Aorta (tissue), 5 donors: ENCODE measurements at regions not wholly inside any gene's neighbourhood (a gene's known extent, or its start where the extent isn't known, plus 50 kb on each side); places are given as distances from the start of the nearest gene placed in this dataset.

ENCODE experiments used
- ATAC-seq: fragments of 200-7000 bp; cut with Tn5 transposase; one replicate; pipeline ENCODE4 v1.9.1; 2022; ENCODE audit warnings: moderate library complexity; ENCODE audit not compliant: low FRiP score
- DNase-seq, 2 donors: peaks; one replicate each; pipeline ENCODE4 v3.0.0-alpha.2; 2020
- H3K27ac ChIP-seq, 2 donors: one replicate each; pipeline ENCODE4 v1.5.1; 2013; ENCODE audit warnings: low read length in 2 of 2, mild to moderate bottlenecking in 2 of 2, moderate library complexity in 2 of 2, control low read depth in 1 of 2, inconsistent platforms in 1 of 2, low read depth in 1 of 2
- H3K27me3 ChIP-seq, 2 donors: one replicate each; pipeline ENCODE4 v1.6.1; 2013; ENCODE audit warnings: control low read depth in 1 of 2, low read length in 1 of 2, mild to moderate bottlenecking in 1 of 2, moderate library complexity in 1 of 2; ENCODE audit not compliant: insufficient read depth in 2 of 2, control insufficient read depth in 1 of 2
- H3K36me3 ChIP-seq, 2 donors: one replicate each; pipeline ENCODE4 v1.6.1; 2013; ENCODE audit warnings: control low read depth in 1 of 2, low read length in 1 of 2, mild to moderate bottlenecking in 1 of 2; ENCODE audit not compliant: insufficient read depth in 2 of 2, control insufficient read depth in 1 of 2
- H3K4me1 ChIP-seq, 2 donors: one replicate each; pipeline ENCODE4 v1.6.1; 2013; ENCODE audit warnings: low read length in 2 of 2, control low read depth in 1 of 2, mild to moderate bottlenecking in 1 of 2, moderate library complexity in 1 of 2; ENCODE audit not compliant: insufficient read depth in 2 of 2, control insufficient read depth in 1 of 2
- H3K4me3 ChIP-seq, 2 donors: one replicate each; pipeline ENCODE4 v1.5.1; 2013; ENCODE audit warnings: low read length in 2 of 2, control low read depth in 1 of 2, mild to moderate bottlenecking in 1 of 2
- H3K9me3 ChIP-seq: one replicate; pipeline ENCODE4 v1.6.1; 2013; ENCODE audit warnings: mild to moderate bottlenecking, low read length; ENCODE audit not compliant: control insufficient read depth
- WGBS, 2 donors: extraction: QIAGEN DNeasy Blood & Tissue Kit; methylation state at CpG; one replicate each; pipeline ENCODE4 v1.1.7; 2013; 5-methylcytosine and 5-hydroxymethylcytosine counted together
- intact Hi-C, 2 donors: fragments of 100-400 bp; cut with DNase I; formaldehyde crosslinking; loops; one replicate each; pipeline versions ENCODE4 v1.14.2 to v1.15.0; 2022
- donor health status: healthy with polysubstance abuse.
- donor health status: Bipolar disorder and iron deficiency.
- donor health status: DM: no; HTN: no; CAD: no.
- donor health status: DM: no; HTN: no; CAD: no.
- donor health status: DM: yes; HTN: yes; CAD: no.

DNA sequence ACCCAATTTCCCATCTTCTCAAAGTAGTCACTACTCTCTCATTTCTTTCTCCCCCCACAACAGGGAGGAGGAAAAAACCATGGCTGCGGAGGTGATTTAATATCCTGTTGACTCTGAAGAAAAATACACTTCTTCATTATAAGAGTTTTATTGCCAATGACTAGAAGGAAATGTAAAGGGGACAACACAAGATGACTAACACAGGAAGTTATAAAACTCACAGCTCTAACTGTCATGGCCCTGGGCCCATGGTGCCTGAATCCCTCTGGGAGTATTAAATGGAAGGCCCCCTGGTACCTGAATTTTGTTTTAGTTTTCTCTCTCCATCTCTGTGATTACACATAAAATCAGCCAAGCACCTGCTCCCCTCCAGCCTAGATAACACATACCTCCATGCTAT is 352.8 kb upstream of the FAT3 start:
- Histone ChIP-seq H3K4me1 (peaks cover 0 to 1% of the 10 kb centered on the region in 2 donors), H3K27me3 (no peaks in the 10 kb centered on the region), H3K36me3 (no peaks in the 10 kb centered on the region), H3K4me3 (no peak overlapping the region), H3K9me3 (no peaks in the 10 kb centered on the region), H3K27ac (no peak overlapping the region)
- DNase-seq (no peak), ATAC-seq (no peak)
- 84 to 92% methylated on average over 1 of the region's 1 CpG for WGBS, 2 donors
- intact Hi-C loops: no loop called here

GRCh38 chr11:91871048-91871447 is 353.6 kb upstream of the FAT3 start:
- Histone ChIP-seq H3K27ac (no peak overlapping the region), H3K9me3 (no peaks in the 10 kb centered on the region), H3K27me3 (no peaks in the 10 kb centered on the region), H3K4me1 (peaks cover 0 to 1% of the 10 kb centered on the region in 2 donors), H3K36me3 (no peaks in the 10 kb centered on the region), H3K4me3 (no peak overlapping the region)
- WGBS, 2 donors: 81 to 86% methylated on average over 2 of the region's 2 CpGs
- intact Hi-C loops: no loop called here
- DNase-seq (no peak), ATAC-seq (no peak)

DNA sequence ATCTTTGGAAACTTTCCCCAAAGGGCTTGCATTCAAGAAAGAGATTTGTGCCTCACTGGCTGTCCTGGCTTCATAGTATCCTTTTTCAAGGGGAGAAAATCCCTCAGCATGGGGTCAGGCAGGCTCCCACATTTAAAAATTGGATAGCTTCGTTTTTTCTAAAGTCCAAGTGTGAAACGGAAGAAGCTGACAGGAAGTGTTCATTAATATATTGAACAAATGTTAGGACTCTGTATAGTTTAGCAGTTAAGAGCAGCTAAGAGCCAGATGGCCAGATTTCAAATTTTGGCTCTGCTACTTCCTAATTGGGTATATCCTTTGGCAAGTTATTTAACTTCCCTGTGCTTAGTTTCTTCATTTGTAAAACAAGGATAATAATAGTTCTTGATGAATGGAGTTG is 354.9 kb upstream of the FAT3 start:
- H3K36me3 ChIP-seq: no peaks in the 10 kb centered on the region
- no peak overlapping the region for H3K4me3 ChIP-seq
- DNase-seq (no peak), ATAC-seq (no peak)
- intact Hi-C loops: no loop called here
- no peaks in the 10 kb centered on the region for H3K27me3 ChIP-seq
- H3K9me3 ChIP-seq: no peaks in the 10 kb centered on the region
- H3K27ac ChIP-seq: no peak overlapping the region
- H3K4me1 ChIP-seq: peaks cover 0 to 1% of the 10 kb centered on the region in 2 donors
- WGBS, 2 donors: 3 to 7% methylated on average over 2 of the region's 2 CpGs

GRCh38 chr11:91866642-91867041 is 358.0 kb upstream of the FAT3 start:
- 90 to 96% methylated on average over 3 of the region's 3 CpGs for WGBS, 2 donors
- Histone ChIP-seq H3K9me3 (no peaks in the 10 kb centered on the region), H3K4me3 (no peak overlapping the region), H3K36me3 (no peaks in the 10 kb centered on the region), H3K27ac (no peak overlapping the region), H3K4me1 (peaks cover 0 to 1% of the 10 kb centered on the region in 2 donors), H3K27me3 (no peaks in the 10 kb centered on the region)
- DNase-seq: no peak
- ATAC-seq: no peak
- intact Hi-C loops: no loop called here

GRCh38 chr11:91860661-91861060 is 364.0 kb upstream of the FAT3 start:
- intact Hi-C loops: no loop called here
- no peak for ATAC-seq
- H3K36me3 ChIP-seq: no peaks in the 10 kb centered on the region
- H3K4me1 ChIP-seq: no peaks in the 10 kb centered on the region
- DNase-seq: no peak
- no peak overlapping the region for H3K27ac ChIP-seq
- H3K4me3 ChIP-seq: no peak overlapping the region
- 55 to 60% methylated on average over 3 of the region's 3 CpGs for WGBS, 2 donors
- peaks cover 0 to 1% of the 10 kb centered on the region in 2 donors for H3K27me3 ChIP-seq
- peaks cover 2% of the 10 kb centered on the region for H3K9me3 ChIP-seq

- Histone ChIP-seq H3K27me3 (peaks cover 0 to 1% of the 10 kb centered on the region in 2 donors), H3K9me3 (peaks cover 2% of the 10 kb centered on the region), H3K36me3 (no peaks in the 10 kb centered on the region), H3K4me3 (no peak overlapping the region), H3K27ac (no peak overlapping the region), H3K4me1 (no peaks in the 10 kb centered on the region)
- 73 to 74% methylated on average over 1 of the region's 1 CpG for WGBS, 2 donors
- intact Hi-C loops: no loop called here
- DNase-seq (no peak), ATAC-seq (no peak)
These were observed 365.0 kb upstream of the FAT3 start for GRCh38 chr11:91859666-91860065.

- Histone ChIP-seq H3K4me3 (no peak overlapping the region), H3K36me3 (no peaks in the 10 kb centered on the region), H3K4me1 (no peaks in the 10 kb centered on the region), H3K9me3 (peaks cover 2% of the 10 kb centered on the region), H3K27ac (no peak overlapping the region), H3K27me3 (peaks cover 0 to 1% of the 10 kb centered on the region in 2 donors)
- DNase-seq (no peak), ATAC-seq (no peak)
- WGBS, 2 donors: 11 to 15% methylated on average over 1 of the region's 1 CpG
- intact Hi-C loops: no loop called here
These were observed 367.4 kb upstream of the FAT3 start for GRCh38 chr11:91857179-91857578.

GRCh38 chr11:91854780-91855179 is 369.8 kb upstream of the FAT3 start:
- DNase-seq (no peak), ATAC-seq (no peak)
- peaks cover 0 to 1% of the 10 kb centered on the region in 2 donors for H3K27me3 ChIP-seq
- no peaks in the 10 kb centered on the region for H3K36me3 ChIP-seq
- WGBS, 2 donors: 91 to 92% methylated on average over 1 of the region's 1 CpG
- H3K4me1 ChIP-seq: no peaks in the 10 kb centered on the region
- intact Hi-C loops: no loop called here
- no peak overlapping the region for H3K4me3 ChIP-seq
- H3K27ac ChIP-seq: no peak overlapping the region
- H3K9me3 ChIP-seq: no peaks in the 10 kb centered on the region

DNA sequence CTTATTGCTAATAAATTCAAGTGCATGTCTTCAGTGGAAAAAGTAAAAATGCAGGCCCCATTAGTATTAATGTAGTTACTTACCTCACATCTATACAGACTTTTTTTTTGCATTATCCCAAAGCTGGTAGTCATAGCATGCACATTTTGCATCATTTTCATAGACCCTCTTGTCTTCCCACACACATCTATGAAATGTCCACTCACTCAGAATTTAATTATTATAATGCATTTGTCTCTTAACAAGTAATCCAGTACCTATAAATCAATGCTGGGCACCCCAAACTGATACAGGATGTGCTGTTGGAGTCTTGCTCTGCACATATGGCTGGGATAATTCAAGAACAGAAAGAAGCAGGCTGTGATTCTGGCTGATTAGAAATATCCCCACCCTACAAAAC is 370.4 kb upstream of the FAT3 start:
- H3K9me3 ChIP-seq: no peaks in the 10 kb centered on the region
- H3K4me1 ChIP-seq: no peaks in the 10 kb centered on the region
- H3K36me3 ChIP-seq: no peaks in the 10 kb centered on the region
- DNase-seq (no peak), ATAC-seq (no peak)
- intact Hi-C loops: no loop called here
- no peak overlapping the region for H3K27ac ChIP-seq
- no peak overlapping the region for H3K4me3 ChIP-seq
- H3K27me3 ChIP-seq: peaks cover 0 to 1% of the 10 kb centered on the region in 2 donors
